GM19240 (cell line): ENCODE measurements at regions not wholly inside any gene's neighbourhood (a gene's known extent, or its start where the extent isn't known, plus 50 kb on each side); places are given as distances from the start of the nearest gene placed in this dataset.
"Not testable (repeated sequence)": the region's sequence is repeated elsewhere in the genome, so short reads cannot be mapped to it uniquely, and the experiment has no call there.

Source experiments
- DNase-seq: peaks from one replicate; pipeline ENCODE4 v3.0.0; 2011; ENCODE audit warnings: low spot score; ENCODE audit not compliant: insufficient read length

GRCh38 chr4:77305766-77306165 is 148.8 kb downstream of the CCNG2 start:
- DNase-seq = no peak

- DNase-seq = no peak
Measured at GRCh38 chr4:77306496-77306895, 149.5 kb downstream of the CCNG2 start.

DNA sequence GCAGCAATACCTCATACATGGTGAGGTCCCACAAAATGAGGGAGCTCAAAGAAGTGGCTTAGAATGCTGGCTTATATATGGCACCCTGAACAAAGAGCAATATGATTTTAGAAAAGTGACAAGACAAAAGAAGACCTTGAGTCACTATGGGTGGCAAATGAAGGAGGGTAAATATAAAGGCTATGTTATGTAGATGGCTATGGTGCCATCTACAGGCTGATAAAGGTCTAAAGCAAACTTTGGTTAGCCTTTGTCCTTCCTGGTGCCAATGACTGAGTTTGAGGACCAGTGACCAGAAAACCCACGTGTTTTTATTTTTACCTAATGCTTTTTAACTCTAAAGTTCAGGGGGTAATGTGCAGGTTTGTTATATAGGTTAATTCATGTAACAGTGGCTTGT is 151.8 kb downstream of the CCNG2 start:
- DNase-seq = no peak

DNA sequence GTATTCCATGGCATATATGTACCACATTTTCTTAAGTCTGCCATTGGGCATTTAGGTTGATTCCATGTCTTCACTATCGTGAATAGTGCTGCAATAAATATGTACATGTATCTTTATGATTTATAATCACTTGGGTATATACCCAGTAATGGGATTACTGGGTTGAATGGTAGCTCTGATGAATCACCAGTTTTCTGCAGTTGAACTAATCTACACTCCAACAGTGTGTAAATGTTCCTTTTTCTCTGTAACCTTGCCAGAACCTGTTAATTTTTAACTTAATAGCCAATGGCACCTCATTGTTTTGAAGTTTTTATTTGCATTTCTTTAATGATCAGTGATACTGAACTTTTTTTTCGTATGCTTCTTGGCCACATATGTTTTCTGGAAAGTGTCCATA is 152.5 kb downstream of the CCNG2 start:
- no peak for DNase-seq

- DNase-seq = no peak
Measured at GRCh38 chr4:77310931-77311330, 153.9 kb downstream of the CCNG2 start.

DNA sequence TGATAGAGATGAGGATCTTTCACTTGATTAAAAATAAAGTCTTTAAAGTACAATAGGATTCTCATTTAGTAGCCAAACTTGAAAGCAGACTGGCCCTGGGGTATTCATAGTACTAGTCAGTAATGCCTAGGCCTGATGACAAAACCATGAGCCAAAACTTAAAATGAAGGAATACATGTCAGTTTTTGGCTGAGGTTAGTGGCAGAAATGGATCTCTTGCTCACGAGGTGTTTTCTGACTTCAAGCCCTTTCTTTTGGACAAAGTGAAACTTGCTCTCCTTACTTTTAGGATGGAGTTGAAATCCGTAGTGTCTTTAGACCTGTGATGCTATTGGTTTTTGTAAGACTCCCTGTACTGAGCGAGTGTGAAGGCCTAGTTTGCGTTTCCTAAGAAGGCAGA is 157.7 kb downstream of the CCNG2 start:
- no peak for DNase-seq

DNA sequence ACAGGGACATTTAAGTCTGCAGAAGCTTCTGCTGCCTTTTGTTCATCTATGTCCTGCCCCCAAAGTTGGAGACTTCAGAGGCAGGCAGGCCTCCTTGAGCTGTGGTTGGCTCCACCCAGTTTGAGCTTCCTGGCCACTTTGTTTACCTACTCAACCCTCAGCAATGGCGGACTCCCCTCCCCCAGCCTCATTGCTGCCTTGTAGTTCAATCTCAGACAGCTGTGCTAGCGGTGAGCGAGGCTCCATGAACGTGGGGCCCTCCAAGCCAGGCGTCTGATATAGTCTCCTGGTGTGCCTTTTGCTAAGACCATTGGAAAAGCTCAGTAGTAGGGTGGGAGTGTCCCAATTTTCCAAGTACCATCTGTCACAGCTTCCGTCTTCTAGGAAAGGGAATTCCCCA is 170.1 kb downstream of the CCNG2 start:
- DNase-seq = no peak

DNA sequence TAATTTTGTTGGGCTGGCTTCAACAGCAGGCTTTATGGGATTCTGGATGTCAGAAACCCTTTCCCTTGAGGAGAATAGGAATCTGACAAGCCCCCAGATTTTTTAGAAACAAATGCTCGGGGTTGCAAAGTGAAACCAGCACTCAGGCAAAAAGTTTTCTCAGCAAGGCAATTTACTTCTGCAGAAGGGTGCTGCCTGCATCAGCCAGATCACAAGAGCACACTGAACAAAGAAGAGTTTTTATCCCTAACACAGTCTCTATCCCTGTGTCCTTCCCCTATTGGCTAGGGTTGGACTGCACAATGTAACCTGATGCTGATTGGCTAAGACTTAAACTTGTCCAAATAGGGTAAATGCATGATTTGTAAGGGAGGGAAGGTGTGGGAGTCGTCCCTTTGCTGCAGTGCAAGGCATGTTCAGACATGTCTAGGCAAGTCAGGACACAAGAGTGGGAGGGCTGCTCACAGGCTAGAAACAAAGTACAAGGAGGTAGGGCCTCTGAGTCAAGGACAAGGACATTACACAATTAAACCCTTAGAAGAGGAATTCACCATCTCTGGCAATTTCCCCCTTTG is 175.8 kb downstream of the CCNG2 start:
- DNase-seq = no peak

DNA sequence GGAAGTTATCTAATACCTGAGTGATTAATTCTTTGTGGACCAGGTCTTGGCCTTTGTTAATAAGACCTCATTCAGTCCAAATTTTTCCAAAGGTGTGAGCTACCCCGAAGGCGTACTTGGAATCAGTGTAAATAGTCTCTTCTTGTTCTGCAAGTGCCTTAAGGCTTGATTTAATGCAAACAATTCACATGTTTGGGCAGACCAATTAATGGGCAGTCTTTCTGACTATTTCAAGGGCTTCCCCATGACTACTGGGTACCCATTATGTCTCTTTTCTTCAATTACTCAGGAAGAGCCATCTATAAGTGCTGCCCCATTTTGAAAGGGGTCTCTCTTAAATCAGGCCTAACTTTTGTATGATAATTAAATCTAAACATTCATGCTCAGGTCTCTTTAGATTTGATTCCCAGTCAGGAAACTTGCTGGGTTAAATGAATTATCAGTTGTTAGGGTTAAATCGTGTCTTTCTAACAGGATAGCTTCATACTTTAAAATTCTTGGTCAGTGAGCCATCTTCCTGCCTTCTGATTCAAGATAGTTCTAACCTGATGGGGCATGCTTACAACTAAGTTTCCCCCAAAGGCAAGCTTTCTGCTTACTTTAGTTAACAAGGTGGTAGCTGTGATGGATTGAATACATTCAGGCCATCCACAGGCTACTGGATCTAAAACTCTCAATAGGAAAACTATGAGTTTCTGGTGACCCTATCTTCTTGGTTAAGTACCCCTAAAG is 179.6 kb downstream of the CCNG2 start:
- DNase-seq = no peak

DNA sequence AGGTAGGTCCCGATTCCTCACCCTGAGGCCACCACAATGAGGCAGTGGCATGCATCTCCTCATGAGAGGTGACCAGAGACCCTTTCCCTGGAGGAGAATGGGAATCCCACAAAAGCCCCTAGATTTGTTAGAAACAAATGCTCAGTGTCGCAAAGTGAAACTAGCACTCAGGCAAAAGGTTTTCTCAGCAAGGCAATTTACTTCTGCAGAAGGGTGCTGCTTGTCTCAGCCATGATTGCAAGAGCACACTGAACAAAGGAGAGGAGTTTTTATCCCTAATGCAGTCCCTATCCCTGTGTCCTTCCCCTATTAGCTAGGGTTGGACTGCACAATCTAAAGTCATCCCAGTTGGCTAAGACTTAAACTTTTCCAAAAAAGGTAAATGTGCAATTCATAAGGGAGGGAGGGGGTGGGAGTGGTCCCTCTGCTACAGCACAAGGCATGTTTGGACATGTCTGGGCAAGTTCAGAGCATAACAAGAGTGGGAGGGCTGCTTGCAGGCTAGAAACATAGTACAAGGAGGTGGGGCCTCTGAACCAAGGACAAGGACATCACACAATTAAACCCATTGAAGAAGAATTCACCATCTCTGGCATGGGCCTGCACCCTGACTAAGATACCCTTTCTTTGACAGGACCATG is 185.3 kb downstream of the CCNG2 start:
- no peak for DNase-seq

- DNase-seq = no peak
Measured at GRCh38 chr4:77344001-77344400, 187.0 kb downstream of the CCNG2 start.

DNA sequence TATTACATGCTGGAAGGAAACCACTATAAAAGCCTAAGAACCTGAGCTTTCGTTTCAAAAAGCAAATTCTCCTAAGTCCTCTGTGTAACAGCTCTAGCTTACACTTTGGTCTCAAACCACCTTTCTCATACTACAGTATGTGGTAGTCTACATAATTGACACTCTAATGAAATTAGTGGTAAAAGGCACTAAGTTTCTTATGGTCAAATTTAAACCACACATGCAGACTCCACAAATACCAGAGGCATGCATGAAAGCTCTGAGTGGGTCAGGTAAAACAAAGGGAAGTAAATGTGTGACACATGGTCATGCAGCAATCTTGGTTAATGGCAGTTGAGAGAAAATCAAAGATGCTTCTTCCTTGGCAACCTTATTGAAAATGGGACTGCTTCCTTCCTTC is 187.8 kb downstream of the CCNG2 start:
- no peak for DNase-seq

- DNase-seq = no peak
Measured at GRCh38 chr4:77347351-77347966, 190.5 kb downstream of the CCNG2 start.

GRCh38 chr4:77348815-77349214 is 191.8 kb downstream of the CCNG2 start:
- no peak for DNase-seq

DNA sequence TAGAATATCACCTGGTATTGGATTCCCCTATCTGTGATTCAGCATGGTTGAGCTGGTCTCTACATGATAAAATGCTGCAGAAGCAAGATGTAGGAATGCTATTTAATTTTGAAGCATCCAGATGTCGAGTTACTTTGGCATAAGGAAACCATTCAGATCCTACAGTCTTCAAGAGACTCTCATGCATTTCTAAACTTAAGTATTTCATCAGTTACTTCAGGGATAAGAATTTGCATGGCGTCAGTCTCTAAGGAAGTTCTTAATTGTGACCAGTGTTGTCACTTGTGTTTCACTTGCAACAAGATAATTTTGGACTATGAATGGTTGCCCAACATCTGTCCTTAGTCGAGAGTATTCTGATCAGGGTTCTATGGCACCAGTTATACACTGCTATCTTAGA is 192.4 kb downstream of the CCNG2 start:
- no peak for DNase-seq

- DNase-seq = no peak
Measured at GRCh38 chr4:77349796-77350195, 192.8 kb downstream of the CCNG2 start.

DNA sequence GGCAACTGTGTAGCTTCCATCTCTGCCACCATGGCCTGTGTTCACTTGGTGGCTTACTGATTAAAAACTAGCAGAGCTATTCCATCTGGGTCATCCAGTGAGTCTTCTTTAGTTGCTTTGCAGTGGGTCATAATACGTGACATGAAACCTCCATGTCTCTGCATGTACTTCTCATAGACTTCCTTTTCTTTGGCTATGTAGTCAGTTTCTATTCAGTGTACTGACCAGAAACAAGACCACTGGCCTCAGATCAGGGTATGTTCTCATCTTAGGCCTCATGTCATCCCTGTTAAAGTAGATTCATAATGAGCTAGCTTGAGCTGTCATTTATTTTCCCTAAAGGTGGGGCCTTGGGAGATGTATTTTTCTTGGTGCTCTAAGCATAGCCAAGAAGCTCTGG is 195.2 kb downstream of the CCNG2 start:
- DNase-seq = no peak

- DNase-seq = not testable (repeated sequence)
Measured at GRCh38 chr4:77353724-77354315, 196.8 kb downstream of the CCNG2 start.

- no peak for DNase-seq
Measured at GRCh38 chr4:77354550-77354949, 197.5 kb downstream of the CCNG2 start.

DNA sequence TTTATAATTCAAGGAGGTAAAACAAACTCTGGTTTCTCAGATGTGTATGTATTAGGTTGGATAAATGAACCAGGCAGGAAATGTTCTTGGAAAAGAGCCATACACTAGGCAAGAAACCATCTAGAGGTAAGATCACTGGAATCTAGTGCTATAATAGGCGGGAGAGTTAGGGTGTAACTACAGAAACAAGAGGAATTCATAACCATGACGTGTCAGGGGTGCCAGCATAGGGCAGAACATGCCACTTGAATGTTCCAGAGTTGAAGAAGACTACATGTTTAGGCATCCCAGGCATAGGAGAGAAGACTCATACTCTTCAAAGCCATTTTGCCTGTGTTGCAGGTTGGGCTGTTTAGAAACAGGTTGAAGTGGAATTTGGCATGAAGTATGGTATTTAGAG is 198.7 kb downstream of the CCNG2 start:
- no peak for DNase-seq

- DNase-seq = peak; percentile 33
Measured at GRCh38 chr4:77358315-77358928, 201.4 kb downstream of the CCNG2 start.

DNA sequence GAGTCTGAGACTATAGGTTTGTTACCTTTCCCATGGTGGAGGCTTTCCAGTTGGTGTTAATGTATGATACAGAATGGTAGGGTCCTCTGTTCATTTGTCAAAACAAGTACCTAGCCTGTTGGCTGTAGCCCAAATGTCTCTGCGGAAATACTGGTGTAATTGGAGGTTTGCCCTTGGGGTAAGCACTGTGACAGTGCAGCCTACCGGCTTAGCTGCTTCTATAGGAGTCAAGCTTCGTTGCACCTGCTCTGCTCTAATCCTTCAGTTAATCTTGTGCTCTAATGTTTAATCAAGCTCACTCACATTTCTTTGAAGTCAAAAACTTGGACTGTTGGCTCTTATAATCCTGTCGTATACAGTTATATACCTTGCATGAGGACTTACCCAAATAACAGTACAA is 203.4 kb downstream of the CCNG2 start:
- no peak for DNase-seq
